Left ventricle myocardium inferior (tissue), 1 donor: ENCODE measurements at regions not wholly inside any gene's neighbourhood (a gene's known extent, or its start where the extent isn't known, plus 50 kb on each side); places are given as distances from the start of the nearest gene placed in this dataset.
"Not testable (repeated sequence)": the region's sequence is repeated elsewhere in the genome, so short reads cannot be mapped to it uniquely, and the experiment has no call there.

Experiments
- DNase-seq: peaks from one replicate; pipeline ENCODE4 v3.0.0-alpha.2; 2020
- H3K27ac ChIP-seq: fragments of 200-600 bp; replicated peaks from 2 replicates; pipeline ENCODE4 v1.8.0; 2021
- H3K27me3 ChIP-seq: fragments of 200-600 bp; 2 replicates; pipeline ENCODE4 v1.8.0; 2021; ENCODE audit warnings: low read depth
- H3K36me3 ChIP-seq: fragments of 200-600 bp; 2 replicates; pipeline ENCODE4 v1.8.0; 2021
- H3K4me1 ChIP-seq: fragments of 200-600 bp; 2 replicates; pipeline ENCODE4 v1.8.0; 2021
- H3K4me3 ChIP-seq: fragments of 200-600 bp; 2 replicates; pipeline ENCODE4 v1.8.0; 2021; ENCODE audit warnings: mild to moderate bottlenecking, moderate library complexity
- H3K9me3 ChIP-seq: fragments of 200-600 bp; replicated peaks from 2 replicates; pipeline ENCODE4 v1.8.0; 2021
- intact Hi-C: fragments of 100-400 bp; cut with micrococcal nuclease; formaldehyde crosslinking; loops from one replicate; pipeline ENCODE4 v1.11.0; 2022
- TF ChIP-seq, protein P1 (sequence below): fragments of 200-600 bp; IDR thresholded peaks from 2 replicates; pipeline ENCODE4 v1.8.0; 2021; ENCODE audit warnings: antibody characterized with exemption, mild to moderate bottlenecking, borderline replicate concordance
- donor health status: DM: no; HTN: yes; CAD: no; lungs with severe emphysema.

DNA sequence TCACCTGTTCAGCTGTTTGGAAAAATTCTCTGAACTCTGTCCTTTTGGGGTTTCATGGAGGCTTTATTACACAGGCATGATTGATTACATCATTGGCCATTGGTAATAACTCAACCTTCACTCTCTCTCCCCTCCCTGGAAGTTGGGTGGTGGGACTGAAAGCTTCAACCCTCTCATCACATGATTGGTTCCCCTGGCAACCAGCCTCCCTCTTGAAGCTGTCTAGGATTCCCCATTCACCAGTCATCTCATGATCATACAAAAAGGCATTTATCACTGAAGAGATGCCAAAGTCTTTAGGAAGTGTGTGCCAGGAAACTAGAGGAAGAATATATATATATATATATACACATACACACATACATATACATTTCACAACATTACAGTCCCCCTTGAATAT is 228.5 kb downstream of the ZNF326 start:
- H3K27me3 ChIP-seq: no peaks in the 10 kb centered on the region
- H3K4me1 ChIP-seq: peaks cover 4% of the 10 kb centered on the region
- intact Hi-C loops: no loop called here
- TF ChIP-seq, protein P1, sequence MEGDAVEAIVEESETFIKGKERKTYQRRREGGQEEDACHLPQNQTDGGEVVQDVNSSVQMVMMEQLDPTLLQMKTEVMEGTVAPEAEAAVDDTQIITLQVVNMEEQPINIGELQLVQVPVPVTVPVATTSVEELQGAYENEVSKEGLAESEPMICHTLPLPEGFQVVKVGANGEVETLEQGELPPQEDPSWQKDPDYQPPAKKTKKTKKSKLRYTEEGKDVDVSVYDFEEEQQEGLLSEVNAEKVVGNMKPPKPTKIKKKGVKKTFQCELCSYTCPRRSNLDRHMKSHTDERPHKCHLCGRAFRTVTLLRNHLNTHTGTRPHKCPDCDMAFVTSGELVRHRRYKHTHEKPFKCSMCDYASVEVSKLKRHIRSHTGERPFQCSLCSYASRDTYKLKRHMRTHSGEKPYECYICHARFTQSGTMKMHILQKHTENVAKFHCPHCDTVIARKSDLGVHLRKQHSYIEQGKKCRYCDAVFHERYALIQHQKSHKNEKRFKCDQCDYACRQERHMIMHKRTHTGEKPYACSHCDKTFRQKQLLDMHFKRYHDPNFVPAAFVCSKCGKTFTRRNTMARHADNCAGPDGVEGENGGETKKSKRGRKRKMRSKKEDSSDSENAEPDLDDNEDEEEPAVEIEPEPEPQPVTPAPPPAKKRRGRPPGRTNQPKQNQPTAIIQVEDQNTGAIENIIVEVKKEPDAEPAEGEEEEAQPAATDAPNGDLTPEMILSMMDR: no peak
- H3K27ac ChIP-seq: no peak overlapping the region
- DNase-seq: no peak
- no peak overlapping the region for H3K4me3 ChIP-seq
- H3K36me3 ChIP-seq: no peaks in the 10 kb centered on the region
- H3K9me3 ChIP-seq: peaks cover 34% of the 10 kb centered on the region

DNA sequence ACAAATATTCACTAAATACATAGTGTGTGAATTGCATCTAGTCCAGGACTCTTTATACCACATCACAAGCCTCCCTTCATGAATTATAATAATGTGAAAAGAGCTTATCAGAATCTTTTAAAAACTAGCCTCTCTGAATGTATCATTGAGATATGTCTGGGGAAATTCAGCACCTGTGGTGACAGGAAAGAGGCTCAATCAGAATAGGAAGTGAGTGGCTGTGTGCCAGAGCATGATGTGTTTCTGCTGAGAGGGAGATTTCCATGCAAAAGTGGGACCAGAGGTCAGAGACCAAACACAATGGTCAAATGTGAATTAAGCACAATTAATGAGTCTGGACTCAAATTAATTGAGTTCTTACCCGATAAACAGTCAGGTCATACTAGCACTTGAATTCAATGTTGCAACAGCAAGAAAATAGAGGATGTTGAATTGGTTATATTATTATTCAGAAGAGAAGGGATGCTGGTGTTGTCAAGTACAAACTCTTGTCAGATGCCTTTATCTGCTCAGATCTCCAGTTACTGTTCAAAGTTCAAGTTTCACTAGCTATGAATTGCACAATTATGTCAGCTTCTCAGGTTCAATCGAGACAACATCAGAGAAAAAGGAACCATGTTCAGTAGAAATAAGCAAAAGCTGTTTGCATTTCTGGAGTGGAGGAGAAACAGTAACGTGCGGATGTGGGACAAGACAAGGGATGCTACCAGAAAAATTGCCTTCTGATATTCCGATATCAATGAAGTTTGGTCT is 226.2 kb downstream of the ZNF326 start:
- no peak for DNase-seq
- no peaks in the 10 kb centered on the region for H3K36me3 ChIP-seq
- TF ChIP-seq, protein P1: no peak
- intact Hi-C loops: no loop called here
- no peaks in the 10 kb centered on the region for H3K27me3 ChIP-seq
- peaks cover 11% of the 10 kb centered on the region for H3K9me3 ChIP-seq
- peaks cover 4% of the 10 kb centered on the region for H3K4me1 ChIP-seq
- no peak overlapping the region for H3K4me3 ChIP-seq
- no peak overlapping the region for H3K27ac ChIP-seq

DNA sequence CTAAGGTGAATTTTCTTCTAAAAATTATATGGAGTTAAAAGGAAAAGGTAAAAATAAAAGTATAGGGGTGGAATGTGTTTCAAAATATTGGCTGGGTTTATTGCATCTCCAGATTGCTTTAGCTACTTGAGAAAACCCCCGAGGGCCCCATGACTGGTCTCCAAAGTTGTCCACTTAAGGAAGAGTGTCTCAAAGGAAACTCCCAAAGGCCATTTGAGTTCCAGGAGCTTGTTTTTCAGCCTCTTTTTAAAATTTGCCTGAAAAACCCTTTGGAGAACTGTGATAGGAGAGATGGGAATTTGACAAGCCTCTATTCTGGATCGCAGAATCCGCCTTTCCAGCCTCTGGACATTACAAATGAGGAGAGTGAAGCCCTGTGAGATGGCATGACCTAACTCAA is 225.6 kb downstream of the ZNF326 start:
- TF ChIP-seq, protein P1: no peak
- DNase-seq: no peak
- Histone ChIP-seq H3K4me1 (peaks cover 4% of the 10 kb centered on the region), H3K27me3 (no peaks in the 10 kb centered on the region), H3K36me3 (no peaks in the 10 kb centered on the region), H3K9me3 (peaks cover 5% of the 10 kb centered on the region), H3K4me3 (no peak overlapping the region), H3K27ac (no peak overlapping the region)
- intact Hi-C loops: no loop called here

DNA sequence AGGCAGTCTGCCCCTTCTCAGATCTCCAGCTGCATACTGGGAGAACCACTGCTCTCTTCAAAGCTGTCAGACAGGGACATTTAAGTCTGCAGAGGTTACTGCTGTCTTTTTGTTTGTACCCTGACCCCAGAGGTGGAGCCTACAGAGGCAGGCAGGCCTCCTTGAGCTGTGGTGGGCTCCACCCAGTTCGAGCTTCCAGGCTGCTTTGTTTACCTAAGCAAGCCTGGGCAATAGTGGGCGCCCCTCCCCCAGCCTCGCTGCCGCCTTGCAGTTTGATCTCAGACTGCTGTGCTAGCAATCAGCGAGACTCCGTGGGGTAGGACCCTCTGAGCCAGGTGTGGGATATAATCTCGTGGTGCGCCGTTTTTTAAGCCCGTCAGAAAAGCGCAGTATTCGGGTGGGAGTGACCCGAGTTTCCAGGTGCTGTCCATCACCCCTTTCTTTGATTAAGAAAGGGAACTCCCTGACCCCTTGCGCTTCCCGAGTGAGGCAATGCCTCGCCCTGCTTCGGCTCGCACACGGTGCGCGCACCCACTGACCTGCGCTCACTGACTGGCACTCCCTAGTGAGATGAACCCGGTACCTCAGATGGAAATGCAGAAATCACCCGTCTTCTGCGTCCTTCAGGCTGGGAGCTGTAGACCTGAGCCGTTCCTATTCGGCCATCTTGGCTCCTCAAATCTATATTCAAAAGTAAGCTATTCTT is 224.4 kb downstream of the ZNF326 start:
- intact Hi-C loops, DNase-seq, H3K36me3 ChIP-seq, H3K27me3 ChIP-seq, H3K4me3 ChIP-seq, H3K27ac ChIP-seq, H3K9me3 ChIP-seq, H3K4me1 ChIP-seq: not testable (repeated sequence)

DNA sequence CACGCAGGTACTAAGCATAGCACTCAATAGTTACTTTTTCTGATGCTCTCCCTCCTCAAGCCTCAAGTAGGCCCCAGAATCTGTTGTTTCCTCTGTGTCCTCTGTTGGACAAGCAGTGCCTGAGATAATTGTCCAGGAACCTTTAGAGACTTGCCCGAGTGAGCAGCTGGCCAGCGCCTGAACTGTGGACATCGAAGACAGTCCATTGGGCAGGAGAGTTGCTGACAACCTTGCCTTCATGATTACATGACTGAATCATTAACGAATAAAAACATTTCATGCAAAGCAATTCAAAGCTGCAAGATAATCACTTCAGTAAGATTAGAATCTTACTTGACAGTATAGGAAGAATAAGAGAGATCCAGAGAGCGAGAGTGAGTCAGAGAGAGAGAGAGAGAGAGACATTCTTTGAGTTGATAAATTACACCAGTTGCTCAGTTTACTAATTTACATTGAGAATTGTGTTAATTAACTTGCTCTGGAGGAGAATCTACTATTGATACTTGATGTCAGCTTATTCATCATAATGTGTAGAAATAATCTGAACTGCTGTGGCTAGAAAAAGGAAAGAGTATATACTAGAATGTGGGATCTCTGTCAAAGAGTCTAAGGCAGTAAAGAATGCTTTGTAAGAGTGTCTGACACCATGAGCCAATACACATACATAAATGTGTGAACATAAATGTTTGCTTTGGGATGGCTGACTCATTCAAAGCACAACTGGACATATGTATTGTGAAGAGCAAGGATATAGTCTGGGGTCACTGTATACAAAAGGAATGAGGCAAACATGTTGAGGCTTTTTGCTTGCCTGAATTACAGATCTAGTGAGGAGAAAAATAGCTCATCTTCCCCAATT is 216.0 kb downstream of the ZNF326 start:
- TF ChIP-seq, protein P1: no peak
- Histone ChIP-seq H3K27me3 (no peaks in the 10 kb centered on the region), H3K36me3 (no peaks in the 10 kb centered on the region), H3K4me1 (no peaks in the 10 kb centered on the region), H3K27ac (no peak overlapping the region), H3K4me3 (no peak overlapping the region), H3K9me3 (no peaks in the 10 kb centered on the region)
- intact Hi-C loops: no loop called here
- no peak for DNase-seq
